ENCODE measurements at regions not wholly inside any gene's neighbourhood (a gene's known extent, or its start where the extent isn't known, plus 50 kb on each side); places are given as distances from the start of the nearest gene placed in this dataset.
"Not testable (repeated sequence)": the region's sequence is repeated elsewhere in the genome, so short reads cannot be mapped to it uniquely, and the experiment has no call there.

- H3K27me3 Mint-ChIP-seq = no peaks in the 10 kb centered on the region
- no peaks in the 10 kb centered on the region for H3K36me3 Mint-ChIP-seq (ENCODE audit: low read depth)
- peaks cover 3% of the 10 kb centered on the region for H3K9me3 Mint-ChIP-seq
- intact Hi-C loops (cut with micrococcal nuclease) = no loop called here
- H3K27ac Mint-ChIP-seq = no peak overlapping the region
- no peak for DNase-seq
- no peaks in the 10 kb centered on the region for H3K4me1 Mint-ChIP-seq
- H3K4me3 Mint-ChIP-seq = no peak overlapping the region
Measured at GRCh38 chr7:79612903-79613302, 159.4 kb upstream of the MAGI2 start.

- Mint-ChIP-seq H3K4me1 (no peaks in the 10 kb centered on the region), H3K4me3 (no peak overlapping the region), H3K27ac (no peak overlapping the region), H3K36me3 (ENCODE audit: low read depth) (no peaks in the 10 kb centered on the region), H3K9me3 (peaks cover 3% of the 10 kb centered on the region), H3K27me3 (no peaks in the 10 kb centered on the region)
- intact Hi-C loops (cut with micrococcal nuclease) = no loop called here
- DNase-seq = no peak
Measured at GRCh38 chr7:79612022-79612421, 158.6 kb upstream of the MAGI2 start.

- H3K27ac Mint-ChIP-seq = no peak overlapping the region
- intact Hi-C loops (cut with micrococcal nuclease) = no loop called here
- no peaks in the 10 kb centered on the region for H3K36me3 Mint-ChIP-seq (ENCODE audit: low read depth)
- no peak for DNase-seq
- no peaks in the 10 kb centered on the region for H3K4me1 Mint-ChIP-seq
- H3K9me3 Mint-ChIP-seq = no peaks in the 10 kb centered on the region
- H3K27me3 Mint-ChIP-seq = no peaks in the 10 kb centered on the region
- no peak overlapping the region for H3K4me3 Mint-ChIP-seq
Measured at GRCh38 chr7:79610748-79611304, 157.4 kb upstream of the MAGI2 start.

GRCh38 chr7:79610313-79610712, 156.8 kb upstream of the MAGI2 start:
- Mint-ChIP-seq H3K4me1 (no peaks in the 10 kb centered on the region), H3K27me3 (no peaks in the 10 kb centered on the region), H3K27ac (no peak overlapping the region), H3K4me3 (no peak overlapping the region), H3K36me3 (ENCODE audit: low read depth) (no peaks in the 10 kb centered on the region), H3K9me3 (no peaks in the 10 kb centered on the region)
- intact Hi-C loops (cut with micrococcal nuclease) = no loop called here
- no peak for DNase-seq

GRCh38 chr7:79608005-79608404, 154.5 kb upstream of the MAGI2 start:
- H3K27me3 Mint-ChIP-seq = no peaks in the 10 kb centered on the region
- H3K4me1 Mint-ChIP-seq = no peaks in the 10 kb centered on the region
- intact Hi-C loops (cut with micrococcal nuclease) = no loop called here
- no peak overlapping the region for H3K27ac Mint-ChIP-seq
- no peaks in the 10 kb centered on the region for H3K9me3 Mint-ChIP-seq
- no peak for DNase-seq
- no peaks in the 10 kb centered on the region for H3K36me3 Mint-ChIP-seq (ENCODE audit: low read depth)
- no peak overlapping the region for H3K4me3 Mint-ChIP-seq

- intact Hi-C loops (cut with micrococcal nuclease) = no loop called here
- H3K27ac Mint-ChIP-seq = no peak overlapping the region
- H3K27me3 Mint-ChIP-seq = no peaks in the 10 kb centered on the region
- H3K36me3 Mint-ChIP-seq (ENCODE audit: low read depth) = no peaks in the 10 kb centered on the region
- H3K9me3 Mint-ChIP-seq = no peaks in the 10 kb centered on the region
- DNase-seq = no peak
- H3K4me1 Mint-ChIP-seq = no peaks in the 10 kb centered on the region
- no peak overlapping the region for H3K4me3 Mint-ChIP-seq
Measured at GRCh38 chr7:79604841-79605240, 151.4 kb upstream of the MAGI2 start.

- Mint-ChIP-seq H3K4me3 (no peak overlapping the region), H3K4me1 (no peaks in the 10 kb centered on the region), H3K9me3 (no peaks in the 10 kb centered on the region), H3K27me3 (no peaks in the 10 kb centered on the region), H3K27ac (no peak overlapping the region), H3K36me3 (ENCODE audit: low read depth) (no peaks in the 10 kb centered on the region)
- no peak for DNase-seq
- intact Hi-C loops (cut with micrococcal nuclease) = no loop called here
Measured at GRCh38 chr7:79598351-79598750, 144.9 kb upstream of the MAGI2 start.

GRCh38 chr7:79594671-79595070, 141.2 kb upstream of the MAGI2 start:
- H3K27me3 Mint-ChIP-seq; H3K36me3 Mint-ChIP-seq (ENCODE audit: low read depth); H3K27ac Mint-ChIP-seq; DNase-seq; H3K4me1 Mint-ChIP-seq; intact Hi-C loops (cut with micrococcal nuclease); H3K9me3 Mint-ChIP-seq; H3K4me3 Mint-ChIP-seq: not testable (repeated sequence)

GRCh38 chr7:79593866-79594301, 140.4 kb upstream of the MAGI2 start:
- Mint-ChIP-seq H3K4me3 (no peak overlapping the region), H3K27ac (no peak overlapping the region), H3K4me1 (no peaks in the 10 kb centered on the region), H3K9me3 (no peaks in the 10 kb centered on the region), H3K27me3 (no peaks in the 10 kb centered on the region), H3K36me3 (ENCODE audit: low read depth) (no peaks in the 10 kb centered on the region)
- DNase-seq = no peak
- intact Hi-C loops (cut with micrococcal nuclease) = no loop called here

- Mint-ChIP-seq H3K27me3 (no peaks in the 10 kb centered on the region), H3K4me1 (no peaks in the 10 kb centered on the region), H3K36me3 (ENCODE audit: low read depth) (no peaks in the 10 kb centered on the region)
Measured at GRCh38 chr7:79590916-79591623, 137.6 kb upstream of the MAGI2 start.

GRCh38 chr7:79590391-79590790, 136.9 kb upstream of the MAGI2 start:
- Mint-ChIP-seq H3K4me3 (no peak overlapping the region), H3K36me3 (ENCODE audit: low read depth) (no peaks in the 10 kb centered on the region), H3K4me1 (no peaks in the 10 kb centered on the region), H3K27me3 (no peaks in the 10 kb centered on the region), H3K9me3 (no peaks in the 10 kb centered on the region), H3K27ac (no peak overlapping the region)
- intact Hi-C loops (cut with micrococcal nuclease) = no loop called here
- DNase-seq = no peak

More at GRCh38 chr7:79590916-79591623, 137.6 kb upstream of the MAGI2 start:
- no peak for DNase-seq
- Mint-ChIP-seq H3K27ac (no peak overlapping the region), H3K4me3 (no peak overlapping the region), H3K9me3 (no peaks in the 10 kb centered on the region)
- intact Hi-C loops (cut with micrococcal nuclease) = no loop called here

GRCh38 chr7:79570903-79571302, 117.4 kb upstream of the MAGI2 start:
- Mint-ChIP-seq H3K4me1 (no peaks in the 10 kb centered on the region), H3K36me3 (ENCODE audit: low read depth) (no peaks in the 10 kb centered on the region), H3K27ac (no peak overlapping the region), H3K9me3 (no peaks in the 10 kb centered on the region), H3K27me3 (no peaks in the 10 kb centered on the region), H3K4me3 (no peak overlapping the region)
- no peak for DNase-seq
- intact Hi-C loops (cut with micrococcal nuclease) = no loop called here

- Mint-ChIP-seq H3K9me3 (no peaks in the 10 kb centered on the region), H3K36me3 (ENCODE audit: low read depth) (no peaks in the 10 kb centered on the region), H3K27me3 (no peaks in the 10 kb centered on the region), H3K27ac (no peak overlapping the region), H3K4me1 (no peaks in the 10 kb centered on the region), H3K4me3 (no peak overlapping the region)
- DNase-seq = no peak
- intact Hi-C loops (cut with micrococcal nuclease) = no loop called here
Measured at GRCh38 chr7:79563821-79564522, 110.5 kb upstream of the MAGI2 start.

- Mint-ChIP-seq H3K4me1 (no peaks in the 10 kb centered on the region), H3K9me3 (no peaks in the 10 kb centered on the region), H3K4me3 (no peak overlapping the region), H3K27ac (no peak overlapping the region), H3K27me3 (no peaks in the 10 kb centered on the region), H3K36me3 (ENCODE audit: low read depth) (no peaks in the 10 kb centered on the region)
- DNase-seq = no peak
- intact Hi-C loops (cut with micrococcal nuclease) = no loop called here
Measured at GRCh38 chr7:79555571-79555970, 102.1 kb upstream of the MAGI2 start.
